ENCODE measurements at regions not wholly inside any gene's neighbourhood (a gene's known extent, or its start where the extent isn't known, plus 50 kb on each side); places are given as distances from the start of the nearest gene placed in this dataset.

- DNase-seq (ENCODE audit: low read depth), result no peak
Measured at GRCh38 chr6:141309295-141309694, 823.4 kb upstream of the GJE1 start.

DNA sequence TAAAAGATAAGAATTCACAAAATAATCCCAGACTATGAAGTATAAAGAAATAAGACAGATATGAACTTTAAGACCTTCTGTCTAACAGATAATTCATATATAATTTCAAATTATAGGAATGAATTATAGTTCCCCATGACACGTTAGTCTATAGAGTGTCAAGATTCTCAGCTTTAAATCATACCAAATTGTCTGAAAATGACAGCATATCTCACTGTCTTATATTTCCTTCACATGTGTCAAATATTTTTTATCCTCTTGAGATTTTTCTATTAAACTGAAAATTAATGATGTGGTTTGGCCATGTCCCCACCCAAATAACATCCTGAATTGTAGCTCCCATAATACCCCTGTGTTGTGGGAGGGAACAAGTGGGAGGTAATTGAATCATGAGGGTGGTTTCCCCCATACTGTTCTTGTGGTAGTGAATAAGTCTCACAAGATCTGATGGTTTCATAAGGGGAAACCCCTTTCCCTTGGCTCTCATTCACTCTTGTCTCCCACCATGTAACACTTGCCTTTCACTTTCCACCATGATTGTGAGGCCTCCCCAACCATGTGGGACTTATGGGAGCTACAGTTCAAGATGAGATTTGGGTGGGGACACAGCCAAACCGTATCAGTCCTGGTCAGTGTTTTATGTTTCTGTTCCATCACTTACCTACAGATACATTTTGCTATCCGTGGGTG lies 825.3 kb upstream of the GJE1 start:
- DNase-seq (ENCODE audit: low read depth), result no peak

GRCh38 chr6:141303907-141304306 lies 828.8 kb upstream of the GJE1 start:
- no peak for DNase-seq (ENCODE audit: low read depth)

DNA sequence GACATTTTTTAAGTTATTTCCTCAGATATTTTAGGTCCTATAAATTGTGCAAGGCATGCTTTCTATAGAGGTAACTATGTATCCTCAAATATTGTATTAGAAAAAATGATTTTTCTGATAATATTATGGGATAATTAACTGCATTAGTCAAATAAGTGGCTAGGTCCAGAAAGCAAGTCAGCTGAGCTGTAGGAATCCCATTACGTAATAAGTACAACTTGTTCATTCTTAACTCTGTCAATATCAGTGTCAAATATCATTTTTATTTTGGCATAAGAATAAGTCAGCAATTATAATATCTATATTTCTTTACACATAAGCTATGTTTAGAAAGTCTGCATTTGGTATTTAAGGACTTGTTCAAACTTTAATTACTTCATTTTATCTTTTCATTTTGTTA lies 830.9 kb upstream of the GJE1 start:
- no peak for DNase-seq (ENCODE audit: low read depth)

- no peak for DNase-seq (ENCODE audit: low read depth)
Measured at GRCh38 chr6:141290941-141291721, 841.6 kb upstream of the GJE1 start.

DNA sequence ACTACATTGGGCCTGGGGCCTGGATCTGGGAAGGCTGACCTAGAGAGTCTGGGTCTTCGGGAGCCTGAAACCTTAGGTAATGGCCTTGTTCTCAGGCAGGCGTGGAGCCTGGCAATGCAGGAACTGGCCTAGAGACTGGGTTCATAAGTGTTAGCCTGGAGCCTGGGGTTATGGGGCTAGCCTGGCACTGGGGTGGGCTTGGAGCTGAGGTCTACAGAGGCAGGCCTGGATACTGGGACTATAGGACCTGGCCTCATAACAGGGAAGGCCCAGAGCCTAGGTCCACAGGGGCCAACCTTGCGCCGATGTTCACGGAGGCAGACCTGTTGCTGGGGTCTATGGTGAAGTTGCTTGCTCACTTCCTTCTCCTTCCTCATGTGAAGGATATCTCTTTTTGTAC lies 843.8 kb upstream of the GJE1 start:
- no peak for DNase-seq (ENCODE audit: low read depth)

GRCh38 chr6:141282263-141282662 lies 850.5 kb upstream of the GJE1 start:
- no peak for DNase-seq (ENCODE audit: low read depth)

DNA sequence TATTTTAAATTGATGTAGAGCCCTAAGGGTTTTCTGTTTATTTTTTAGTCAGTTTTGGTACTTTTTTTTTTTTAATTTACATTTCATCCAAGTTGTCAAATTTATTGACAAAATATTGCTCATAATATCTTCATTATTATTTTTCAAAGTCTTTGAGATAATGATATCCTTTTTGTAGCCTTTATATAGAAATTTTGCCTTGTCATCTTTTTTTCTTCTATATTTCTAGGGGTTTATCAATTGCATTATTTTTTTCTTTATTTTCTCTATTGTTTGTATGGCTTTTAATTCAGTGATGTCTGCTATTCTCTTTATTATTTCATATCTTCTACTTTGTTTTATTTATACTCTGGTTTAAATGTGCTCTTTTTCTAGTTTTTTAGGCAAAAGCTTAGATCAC lies 863.0 kb upstream of the GJE1 start:
- no peak for DNase-seq (ENCODE audit: low read depth)

DNA sequence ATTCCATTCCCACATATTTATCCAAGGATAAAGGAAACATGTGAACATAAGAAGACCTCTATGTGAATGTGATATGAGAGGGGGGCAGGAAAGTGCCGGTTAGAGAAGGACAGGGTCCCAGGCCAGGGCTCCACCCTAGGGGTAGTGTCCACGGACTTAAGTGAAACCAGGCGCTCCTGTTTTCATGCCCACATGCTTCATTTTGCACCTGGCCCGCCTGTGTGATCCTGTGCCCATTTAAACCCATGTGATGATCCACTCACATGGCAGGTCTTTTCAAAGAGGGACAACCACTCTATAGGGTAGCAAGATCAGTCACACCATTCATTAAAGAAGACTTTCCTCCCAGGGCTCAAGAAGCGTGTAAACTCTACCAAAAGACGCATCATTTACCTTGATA lies 865.3 kb upstream of the GJE1 start:
- no peak for DNase-seq (ENCODE audit: low read depth)

DNA sequence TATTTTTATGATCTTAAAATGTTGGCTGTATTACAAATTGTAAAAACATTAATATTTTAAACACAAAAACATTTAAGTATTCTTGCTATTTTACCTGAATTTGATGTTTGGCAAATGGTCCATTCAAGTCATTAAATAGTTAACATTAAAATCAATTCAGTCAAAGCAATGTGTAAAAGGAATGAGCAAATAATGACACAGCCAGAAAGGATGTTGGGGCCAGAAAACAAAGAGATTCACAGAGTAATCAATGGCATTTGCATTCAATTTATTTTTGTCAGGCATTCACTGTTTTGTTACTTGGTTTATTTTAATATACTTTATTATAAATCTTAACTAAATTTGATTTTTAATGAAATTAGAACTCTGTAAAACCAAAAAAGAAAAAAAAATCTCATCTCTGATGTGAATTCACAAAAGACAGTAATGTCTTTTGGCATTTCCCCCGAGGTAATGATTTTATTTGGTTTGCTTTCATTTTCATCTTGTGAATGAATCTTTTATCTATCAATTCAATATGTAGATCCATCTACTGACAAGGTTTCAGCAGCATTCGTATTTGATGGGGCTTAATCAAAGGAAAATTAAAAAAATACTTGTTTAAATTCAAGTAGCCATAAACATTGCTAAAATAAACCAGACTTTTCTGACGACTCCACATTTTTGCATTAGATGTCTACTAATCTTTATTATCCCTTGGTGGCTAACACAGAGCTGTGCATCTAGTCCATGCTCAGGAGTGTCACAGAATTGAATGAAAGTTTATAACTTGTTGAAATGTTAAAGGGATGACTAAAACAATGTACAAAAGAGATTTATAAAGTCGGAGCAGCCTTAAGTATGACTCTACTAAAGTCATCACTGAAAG lies 866.7 kb upstream of the GJE1 start:
- DNase-seq (ENCODE audit: low read depth), result no peak

- DNase-seq (ENCODE audit: low read depth), result no peak
Measured at GRCh38 chr6:141264101-141264500, 868.6 kb upstream of the GJE1 start.

DNA sequence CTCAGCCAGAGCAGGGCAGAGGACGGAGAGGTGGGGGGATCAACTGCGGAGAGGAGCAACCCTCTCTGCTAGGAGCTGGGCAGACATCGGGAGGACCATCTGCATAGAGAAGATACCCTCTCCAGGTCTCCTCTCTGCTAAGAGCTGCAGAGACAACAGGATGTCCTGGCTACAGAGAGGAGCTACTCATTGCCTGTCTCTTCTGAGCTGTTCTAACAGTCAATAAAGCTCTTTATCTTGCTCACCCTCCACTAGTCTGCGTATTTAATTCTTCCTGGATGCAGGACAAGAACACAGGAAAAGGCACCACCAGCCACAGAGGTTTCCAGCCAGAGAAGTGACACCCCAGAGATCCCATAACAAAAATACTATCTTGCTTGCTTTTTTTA lies 871.1 kb upstream of the GJE1 start:
- no peak for DNase-seq (ENCODE audit: low read depth)

DNA sequence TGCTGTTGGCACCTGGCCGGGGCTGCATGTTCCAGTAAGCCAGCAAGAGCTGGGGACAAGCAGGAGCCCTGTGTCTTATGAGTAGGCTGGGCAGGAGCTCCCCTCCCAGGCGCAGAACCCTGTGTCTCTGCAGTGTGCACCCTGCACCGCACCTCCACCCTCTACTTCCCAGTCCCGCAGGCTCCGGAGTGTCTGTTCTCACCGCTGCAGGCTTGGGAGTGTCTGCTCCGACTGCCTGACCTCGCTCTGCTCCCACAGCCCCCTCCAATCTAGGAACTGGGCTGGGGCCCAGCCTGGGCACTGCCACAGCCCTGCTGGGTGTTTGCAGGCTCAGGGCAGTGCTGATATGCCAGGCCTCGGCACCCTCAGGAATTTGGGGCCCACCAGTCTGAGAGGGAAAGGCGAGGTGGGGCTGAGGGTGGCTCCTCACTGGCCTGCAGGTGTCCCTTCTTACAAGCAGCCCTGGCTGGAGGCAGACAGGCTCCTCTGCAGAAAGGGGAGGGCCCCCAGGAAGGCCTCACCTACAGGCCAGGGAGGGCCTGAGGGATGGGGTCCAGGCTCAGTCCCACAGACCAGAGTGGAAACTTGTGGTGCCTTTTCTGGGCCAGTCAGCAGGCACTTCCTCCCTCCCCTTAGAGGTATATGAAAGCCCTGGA lies 871.6 kb upstream of the GJE1 start:
- no peak for DNase-seq (ENCODE audit: low read depth)

DNA sequence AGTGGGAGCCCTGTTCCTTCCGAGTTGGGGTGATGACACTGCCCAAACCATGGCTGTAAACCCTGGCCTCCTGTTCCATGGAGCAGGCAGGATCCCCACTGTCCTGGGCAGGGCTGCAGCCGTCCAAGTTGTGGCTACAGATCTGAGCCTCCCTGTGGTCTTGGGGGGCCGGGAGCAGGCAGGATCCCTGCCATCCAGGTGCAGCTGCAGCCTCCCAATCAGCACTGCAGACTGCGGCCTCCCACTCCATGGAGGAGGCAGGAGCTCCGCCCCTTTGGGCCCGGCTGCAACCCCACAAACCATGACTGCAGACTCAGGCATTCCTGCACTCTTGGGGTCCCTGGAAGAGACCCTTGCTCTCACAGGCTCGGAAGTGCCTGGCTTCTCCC lies 872.1 kb upstream of the GJE1 start:
- no peak for DNase-seq (ENCODE audit: low read depth)

- DNase-seq (ENCODE audit: low read depth), result no peak
Measured at GRCh38 chr6:141259807-141260206, 872.9 kb upstream of the GJE1 start.

DNA sequence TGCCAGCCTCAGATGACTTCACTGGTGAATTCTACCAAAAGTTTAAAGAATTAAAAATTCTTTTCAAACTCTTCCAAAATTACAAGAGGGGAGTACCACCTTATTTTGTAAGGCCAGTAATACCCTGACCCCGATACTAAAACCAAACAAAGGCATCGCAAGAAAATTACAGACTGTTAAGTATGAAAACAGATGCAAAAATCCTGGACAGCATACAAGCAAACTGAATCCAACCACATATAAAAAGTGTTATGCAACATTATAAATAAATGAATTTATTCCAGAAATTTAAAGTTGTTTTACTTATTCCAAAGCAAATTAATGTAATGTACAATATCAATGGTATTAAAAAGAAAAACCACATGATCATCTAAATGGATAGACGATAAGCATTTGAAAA lies 873.6 kb upstream of the GJE1 start:
- DNase-seq (ENCODE audit: low read depth), result no peak

- no peak for DNase-seq (ENCODE audit: low read depth)
Measured at GRCh38 chr6:141258516-141258915, 874.2 kb upstream of the GJE1 start.

DNA sequence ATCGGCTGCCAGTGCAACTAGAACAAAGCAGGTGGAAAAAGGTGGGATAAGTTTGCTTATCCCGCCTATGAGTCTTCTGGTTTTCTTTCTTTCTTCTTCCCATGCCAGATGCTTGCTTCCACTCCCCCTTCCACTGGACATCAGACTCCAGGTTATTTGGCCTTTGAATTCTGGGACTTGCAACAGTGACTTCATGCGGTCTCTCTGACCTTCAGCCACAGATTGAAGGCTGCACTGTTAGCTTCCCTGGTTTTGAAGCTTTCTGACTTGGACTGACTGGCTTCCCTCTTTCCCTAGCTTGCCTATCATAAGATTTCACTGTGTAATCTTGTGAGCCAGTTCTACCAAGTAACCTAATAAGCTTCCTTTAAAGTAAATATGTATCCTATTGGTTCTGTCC lies 878.4 kb upstream of the GJE1 start:
- DNase-seq (ENCODE audit: low read depth), result no peak

GRCh38 chr6:141252828-141253608 lies 879.7 kb upstream of the GJE1 start:
- no peak for DNase-seq (ENCODE audit: low read depth)

DNA sequence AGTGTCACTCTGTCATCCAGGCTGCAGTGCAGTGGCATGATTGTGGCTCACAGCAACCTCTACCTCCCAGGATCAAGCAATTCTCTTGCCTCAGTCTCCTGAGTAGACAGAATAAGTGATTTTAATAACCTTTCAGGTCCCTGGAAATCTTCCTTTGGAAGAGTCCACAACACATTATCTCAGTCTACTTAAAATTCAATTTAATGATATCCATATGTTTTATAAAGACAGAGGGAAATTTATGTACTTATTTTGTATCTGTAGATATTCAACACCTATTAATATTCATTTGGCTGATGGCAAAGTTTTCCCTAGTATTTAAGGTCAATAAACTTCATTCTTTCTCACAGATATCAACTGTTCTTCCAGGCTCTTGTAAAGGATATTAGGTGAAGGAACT lies 881.4 kb upstream of the GJE1 start:
- DNase-seq (ENCODE audit: low read depth), result no peak

DNA sequence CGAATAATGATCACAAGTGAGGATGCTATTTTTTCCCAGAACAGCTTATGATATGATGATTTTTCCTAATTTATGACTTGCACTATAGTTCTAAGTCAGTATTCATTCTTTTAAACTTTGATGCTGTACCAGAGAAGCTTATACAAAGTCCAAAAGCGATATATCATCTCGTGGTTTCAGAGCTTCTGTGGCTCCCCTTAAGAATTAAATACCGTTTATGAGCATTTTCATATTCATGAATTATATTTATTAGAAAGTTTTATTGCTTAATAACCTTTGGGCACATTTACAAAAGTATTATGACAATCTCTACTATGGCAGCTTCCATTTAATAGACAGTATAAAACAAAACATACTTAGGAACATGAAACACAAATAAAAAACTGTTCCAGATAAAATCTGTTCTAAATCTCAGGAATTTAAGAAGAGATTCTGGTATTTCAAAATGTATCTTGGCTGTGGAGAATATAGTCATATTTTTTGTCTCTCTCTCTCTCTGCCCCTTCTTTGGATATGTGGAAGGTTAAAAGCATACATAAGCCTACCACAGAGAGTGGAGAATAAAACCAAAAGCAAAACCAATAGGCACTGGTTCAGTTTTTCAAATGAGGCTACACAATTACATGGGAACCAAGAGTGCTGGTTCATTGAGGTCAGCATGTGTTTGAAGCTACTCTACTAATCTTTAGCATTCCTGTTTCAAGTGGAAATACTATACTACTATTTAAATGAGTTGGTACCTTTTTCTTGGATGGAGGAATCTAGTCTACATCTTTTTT lies 884.5 kb upstream of the GJE1 start:
- no peak for DNase-seq (ENCODE audit: low read depth)
